Limb (tissue), 2 donors: ENCODE measurements at regions not wholly inside any gene's neighbourhood (a gene's known extent, or its start where the extent isn't known, plus 50 kb on each side); places are given as distances from the start of the nearest gene placed in this dataset.
"Not testable (repeated sequence)": the region's sequence is repeated elsewhere in the genome, so short reads cannot be mapped to it uniquely, and the experiment has no call there.

Experiments used
- DNase-seq, 2 donors: peaks; one replicate each; pipeline ENCODE4 v3.0.0-alpha.2; 2016; ENCODE audit errors: extremely low spot score in 2 of 2

DNA sequence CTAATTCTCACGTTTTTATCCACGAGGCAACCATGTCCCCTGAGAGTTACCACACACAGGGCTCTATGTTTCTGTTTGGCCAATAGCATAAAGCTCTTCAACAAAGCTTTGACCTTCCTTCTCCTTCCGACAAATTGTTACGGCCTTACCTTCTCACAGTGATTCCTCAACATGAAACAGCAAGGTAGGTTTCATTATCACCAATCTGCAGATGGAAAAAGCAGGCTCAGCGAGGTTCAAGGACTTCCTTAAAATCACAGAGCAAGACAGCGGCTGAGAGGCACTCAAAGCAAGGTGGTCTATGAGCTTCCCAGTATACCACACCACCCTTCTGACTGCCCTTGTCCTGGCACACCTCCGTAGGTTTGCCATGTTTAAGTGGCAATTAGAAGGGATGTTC lies 360.0 kb downstream of the CD83 start:
- DNase-seq: no peak

DNA sequence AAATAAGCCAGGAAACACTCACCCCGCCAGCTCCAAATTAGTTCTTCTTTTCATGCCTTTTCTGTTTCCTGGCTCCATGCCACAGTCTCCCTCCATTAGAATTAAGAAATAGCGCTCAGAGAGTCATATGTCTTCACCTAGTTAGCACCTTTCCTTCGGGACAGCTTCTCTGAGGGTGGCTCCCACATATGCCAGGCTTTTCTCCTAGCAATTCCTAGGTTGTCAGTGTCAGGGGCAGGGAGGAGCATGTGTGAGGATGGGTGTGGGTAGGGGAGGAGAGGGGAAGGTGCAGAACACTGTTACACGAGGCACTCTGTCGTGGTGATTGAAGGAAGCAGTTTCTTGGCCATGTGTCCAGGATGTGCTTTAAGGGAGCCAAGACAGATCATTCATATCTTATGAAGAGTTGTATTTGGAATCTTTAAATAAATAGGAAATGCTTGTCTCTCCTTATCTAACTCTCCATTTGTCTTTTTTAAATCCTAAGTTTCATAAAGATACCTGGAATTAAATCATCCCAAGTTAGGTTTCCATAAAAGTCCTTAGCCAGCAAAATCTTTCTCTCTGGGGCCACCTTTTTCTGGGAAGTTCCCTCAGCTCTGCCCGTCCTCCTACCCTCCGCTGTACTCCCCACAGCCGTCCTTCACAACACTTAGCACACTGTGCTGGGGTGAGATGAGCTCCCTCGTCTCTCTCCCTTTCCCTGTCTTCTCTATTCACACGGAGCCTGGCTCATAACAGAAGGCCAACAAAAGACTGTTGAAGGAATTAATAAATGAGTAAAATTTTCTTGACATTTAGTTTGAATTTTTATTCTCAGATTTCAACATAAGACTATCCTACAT lies 361.0 kb downstream of the CD83 start:
- DNase-seq: no peak

GRCh38 chr6:14481946-14482345 lies 364.4 kb downstream of the CD83 start:
- DNase-seq: not testable (repeated sequence)

DNA sequence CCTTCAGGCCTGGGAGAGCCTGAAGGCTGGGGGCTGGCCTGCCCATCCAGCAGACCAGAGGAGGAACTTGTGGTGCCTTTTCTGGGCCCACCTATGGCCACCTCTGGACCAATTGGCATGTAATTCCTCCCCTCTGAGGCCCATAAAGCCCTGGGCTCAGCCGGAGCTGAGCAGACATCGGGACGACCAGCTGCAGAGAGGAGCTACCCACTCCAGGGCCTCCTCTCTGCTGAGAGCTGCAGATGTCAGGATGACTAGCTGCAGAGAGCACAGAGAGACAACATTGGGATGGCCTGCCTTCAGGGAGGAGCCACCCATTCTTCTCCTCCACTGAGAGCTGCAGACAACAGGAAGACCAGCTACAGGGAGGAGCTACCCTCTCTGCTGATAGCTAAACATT lies 370.1 kb downstream of the CD83 start:
- no peak for DNase-seq

GRCh38 chr6:14488180-14488579 lies 370.6 kb downstream of the CD83 start:
- no peak for DNase-seq

DNA sequence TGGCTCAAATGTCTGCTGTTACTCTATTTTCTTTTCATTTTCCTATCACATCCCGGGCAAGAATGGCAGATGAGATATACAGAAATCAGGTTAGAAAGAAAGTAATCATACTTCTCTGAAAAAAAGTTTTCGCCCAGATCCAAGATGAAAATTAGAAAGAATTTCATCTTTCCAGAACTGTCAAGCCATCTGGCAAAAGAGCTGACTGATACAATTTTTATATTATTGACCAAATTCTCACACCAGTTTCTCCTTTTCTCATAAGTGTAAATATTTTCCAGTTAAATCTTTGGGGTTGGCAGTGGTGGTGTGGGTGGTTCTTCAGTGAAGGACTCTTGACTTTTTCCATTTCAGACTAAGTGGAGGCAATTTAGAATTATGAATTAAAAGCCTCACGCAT lies 371.9 kb downstream of the CD83 start:
- no peak for DNase-seq

GRCh38 chr6:14498748-14499147 lies 381.2 kb downstream of the CD83 start:
- no peak for DNase-seq

DNA sequence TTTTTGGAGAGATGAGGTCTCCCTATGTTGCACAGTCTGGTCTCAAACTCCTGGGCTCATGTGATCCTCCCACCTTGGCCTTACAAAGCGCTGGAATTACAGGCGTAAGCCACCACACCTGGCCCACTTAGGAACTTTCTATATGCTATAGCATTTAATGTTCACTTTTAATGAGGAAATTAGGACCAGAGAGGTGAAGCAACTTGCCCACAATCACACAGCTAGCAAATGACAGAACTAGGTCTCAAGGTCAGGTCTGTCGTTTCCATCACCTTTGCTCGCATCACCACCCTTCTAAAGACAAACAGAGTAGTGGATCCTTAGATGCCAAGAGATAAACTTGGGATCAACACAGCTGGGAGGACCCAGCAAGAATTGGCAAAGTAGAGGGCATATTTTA lies 381.7 kb downstream of the CD83 start:
- DNase-seq: no peak

DNA sequence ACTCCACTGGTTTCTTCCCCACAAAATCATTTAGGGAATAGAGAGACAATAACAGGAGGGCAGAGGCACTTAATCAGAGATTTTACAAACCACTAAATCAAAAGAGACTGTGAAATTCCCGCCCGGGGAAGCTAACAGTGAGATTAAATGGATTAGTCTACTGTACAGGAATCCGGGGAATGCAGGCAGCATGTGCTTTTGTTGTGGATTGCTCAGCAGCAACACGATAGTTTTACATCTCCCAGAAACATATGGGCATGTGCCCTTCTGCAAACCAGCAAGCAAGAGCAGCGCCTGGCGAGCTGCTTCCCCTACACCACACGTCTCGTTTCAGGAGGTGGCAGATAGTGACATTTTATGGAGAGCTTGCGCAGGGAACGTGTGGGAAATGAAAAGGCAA lies 382.3 kb downstream of the CD83 start:
- peak; percentile 50 to 71 for DNase-seq

DNA sequence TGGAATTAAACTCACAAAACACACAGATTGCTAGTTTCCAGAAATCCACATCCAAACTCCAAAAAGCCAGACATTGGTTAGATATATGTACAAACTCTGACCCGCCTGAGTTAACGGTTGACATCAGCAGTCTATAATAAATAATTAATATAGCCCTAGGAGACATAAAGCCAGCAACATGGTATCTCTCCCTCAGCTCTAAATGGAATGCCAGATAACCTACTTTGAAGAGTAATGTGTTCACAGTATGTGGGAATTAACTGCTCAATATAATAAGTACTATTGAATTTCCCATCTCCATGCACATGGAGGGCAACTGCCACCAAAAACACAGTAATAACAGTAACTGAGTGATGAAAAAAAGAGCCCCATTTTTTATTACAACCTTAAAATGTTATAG lies 383.2 kb downstream of the CD83 start:
- no peak for DNase-seq

- no peak for DNase-seq
These were observed 383.7 kb downstream of the CD83 start for GRCh38 chr6:14501240-14501639.

GRCh38 chr6:14501914-14502313 lies 384.3 kb downstream of the CD83 start:
- DNase-seq: no peak

- no peak for DNase-seq
These were observed 385.0 kb downstream of the CD83 start for GRCh38 chr6:14502551-14502950.

DNA sequence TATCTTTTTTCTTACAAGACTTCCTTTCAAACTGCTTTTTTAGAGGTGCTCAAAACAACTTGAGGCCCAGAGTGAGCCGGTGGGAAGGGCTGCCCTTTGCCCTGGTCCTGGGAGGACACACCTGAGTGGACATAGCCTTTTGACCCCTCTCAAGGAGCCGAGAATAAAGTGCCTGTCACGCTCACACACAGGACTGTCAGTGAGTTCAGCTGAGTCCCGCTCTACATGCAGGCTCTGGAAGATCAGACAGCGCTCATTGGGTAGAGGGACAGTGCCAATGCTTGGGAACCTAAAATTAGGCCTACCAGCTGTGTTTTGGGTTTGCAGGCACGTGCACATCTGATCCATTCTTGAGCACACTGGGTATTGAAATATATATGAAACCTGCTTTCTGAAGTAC lies 387.8 kb downstream of the CD83 start:
- DNase-seq: no peak

GRCh38 chr6:14506656-14507246 lies 389.2 kb downstream of the CD83 start:
- DNase-seq: no peak

GRCh38 chr6:14509120-14509519 lies 391.5 kb downstream of the CD83 start:
- no peak for DNase-seq

GRCh38 chr6:14510038-14510437 lies 392.5 kb downstream of the CD83 start:
- no peak for DNase-seq

DNA sequence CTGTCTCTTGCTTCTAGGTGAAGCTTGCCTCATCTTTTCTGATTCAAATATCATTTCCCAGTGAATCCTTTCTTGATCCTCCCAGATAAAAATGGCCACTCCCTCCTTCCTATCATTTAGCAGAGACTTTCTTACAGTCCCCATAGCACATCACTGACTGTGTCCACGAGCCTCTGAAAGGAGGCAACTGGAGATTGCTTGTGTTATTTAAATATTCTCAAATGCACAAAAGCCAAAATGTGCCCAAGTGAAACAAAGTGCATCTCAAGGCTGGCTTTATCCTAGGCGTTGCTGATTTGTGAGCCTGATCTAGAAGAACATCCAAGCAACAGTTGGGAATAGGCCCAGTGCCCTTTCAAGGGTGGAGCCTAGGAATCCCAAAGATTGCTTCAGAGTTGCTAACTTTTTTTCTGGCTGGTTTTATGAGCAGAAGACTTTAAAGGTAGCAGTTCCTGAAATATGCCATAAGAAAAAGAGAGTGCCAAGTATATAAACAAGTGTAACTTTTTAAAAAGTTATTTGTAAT lies 393.6 kb downstream of the CD83 start:
- DNase-seq: no peak

GRCh38 chr6:14512246-14512645 lies 394.7 kb downstream of the CD83 start:
- DNase-seq: no peak

DNA sequence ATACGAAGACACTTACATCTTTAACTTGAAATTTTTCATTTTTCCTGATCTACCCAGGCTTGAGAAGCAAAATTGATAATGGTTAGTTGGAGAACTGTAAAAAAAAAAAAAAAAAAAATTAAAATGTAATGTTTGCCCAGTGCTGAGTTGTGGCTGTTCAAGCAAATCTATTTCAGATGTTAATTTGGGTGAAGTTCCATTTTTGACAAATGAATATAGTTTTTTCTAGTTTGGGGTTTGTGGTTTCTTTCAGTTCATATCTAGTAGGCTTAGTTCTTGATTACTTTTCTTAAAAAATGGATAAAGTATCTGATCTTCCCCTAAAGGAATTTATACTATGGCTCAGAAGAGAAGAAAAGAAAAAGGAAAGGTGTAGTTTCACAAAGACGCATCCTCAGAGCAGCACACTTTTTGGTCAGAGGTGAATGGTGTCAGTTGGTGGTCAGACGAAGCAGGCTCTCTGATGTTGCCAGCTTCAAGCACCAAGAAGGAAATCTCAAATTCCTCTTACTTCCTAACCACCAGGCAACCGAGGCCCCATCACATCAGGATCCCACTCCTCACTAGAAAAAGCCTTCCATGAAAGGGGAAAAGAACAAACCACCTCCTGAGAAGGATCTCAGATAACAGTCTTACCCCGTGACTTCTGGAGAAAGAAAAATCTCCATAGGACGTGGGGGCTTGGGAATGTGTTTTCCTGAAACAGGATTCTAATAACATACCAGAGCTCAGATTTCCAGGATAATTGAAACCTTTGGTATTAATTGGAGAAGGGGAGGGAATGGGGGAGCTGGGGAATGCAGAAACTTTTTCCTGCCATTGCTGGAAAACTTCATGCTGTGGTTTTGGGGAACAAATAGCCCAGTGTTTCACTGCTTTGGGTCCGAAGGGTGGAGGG lies 396.2 kb downstream of the CD83 start:
- no peak for DNase-seq

DNA sequence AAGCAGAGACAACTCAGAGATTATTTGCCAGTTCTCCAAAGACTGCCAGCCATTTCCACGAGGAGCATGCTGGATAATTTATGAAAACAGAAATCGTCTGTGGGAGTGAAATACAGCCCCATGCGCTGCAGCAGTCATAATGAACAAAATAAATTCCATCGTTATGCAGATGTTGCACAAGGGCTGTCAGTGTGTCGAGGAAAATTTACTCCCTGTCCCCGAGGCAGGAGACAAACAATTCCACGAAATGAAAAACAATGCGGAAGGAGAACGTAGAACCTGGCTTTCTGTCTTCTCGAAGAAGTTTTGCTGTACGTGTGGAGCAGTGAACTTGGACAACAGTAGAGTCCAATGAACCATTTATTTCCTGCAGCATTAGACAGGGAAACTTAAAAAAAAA lies 399.4 kb downstream of the CD83 start:
- DNase-seq: no peak

DNA sequence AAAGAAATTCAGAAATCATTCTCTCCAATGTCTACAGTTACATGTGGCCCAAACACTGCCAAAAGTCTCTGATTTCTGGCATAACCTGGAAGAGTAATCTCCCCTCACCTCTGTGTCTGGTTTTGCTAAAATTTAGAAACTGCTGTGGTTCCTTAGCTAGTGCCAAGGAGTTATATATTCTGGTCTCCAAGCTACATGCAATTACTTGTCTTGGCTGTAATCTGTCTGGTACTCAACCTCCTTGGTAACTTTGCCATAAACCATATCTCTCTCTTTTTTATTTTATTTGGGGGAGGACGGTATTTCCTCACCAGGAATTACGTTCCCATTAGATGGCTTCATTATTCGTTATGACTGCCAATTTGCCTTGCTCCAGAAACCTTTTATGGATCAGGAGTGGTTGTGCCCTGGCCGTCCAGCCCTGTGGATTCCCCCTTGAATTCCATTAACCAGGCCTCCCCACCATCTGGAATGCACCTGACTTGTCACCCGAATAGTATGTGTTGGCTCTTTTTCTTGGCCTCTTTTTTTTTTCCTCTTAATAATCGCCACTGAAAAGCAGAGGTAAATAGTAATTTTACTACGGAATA lies 400.0 kb downstream of the CD83 start:
- DNase-seq: peak in 1 of 2 donors; percentile 53
